Renal cortex interstitium (tissue), 11 donors: ENCODE measurements at regions not wholly inside any gene's neighbourhood (a gene's known extent, or its start where the extent isn't known, plus 50 kb on each side); places are given as distances from the start of the nearest gene placed in this dataset.
A peak's percentile ranks its signal among the peaks of the same experiment; 100 is the strongest.

Source experiments
- DNase-seq, 11 donors: peaks; one replicate each; pipeline ENCODE4 v3.0.0-alpha.2; 2013; ENCODE audit warnings: low read depth in 9 of 11, low spot score in 4 of 11; ENCODE audit errors: extremely low read depth in 1 of 11

- DNase-seq: no peak
Measured at GRCh38 chr5:115072266-115073064, 97.2 kb downstream of the TRIM36 start.

GRCh38 chr5:115070737-115071136 lies 99.0 kb downstream of the TRIM36 start:
- no peak for DNase-seq

- DNase-seq: peak; percentile 28 to 62 (median 42)
Measured at GRCh38 chr5:115069087-115069968, 100.4 kb downstream of the TRIM36 start.

GRCh38 chr5:115068239-115069086 lies 101.2 kb downstream of the TRIM36 start:
- DNase-seq: no peak

GRCh38 chr5:115064380-115064779 lies 105.3 kb downstream of the TRIM36 start:
- no peak for DNase-seq

- DNase-seq: no peak
Measured at GRCh38 chr5:115054387-115054951, 115.2 kb downstream of the TRIM36 start.

GRCh38 chr5:115052948-115053347 lies 116.8 kb downstream of the TRIM36 start:
- DNase-seq: no peak

- DNase-seq: no peak
Measured at GRCh38 chr5:115050866-115051265, 118.8 kb downstream of the TRIM36 start.

GRCh38 chr5:115033861-115034260 lies 135.8 kb downstream of the TRIM36 start:
- DNase-seq: peak in 1 of 11 donors; percentile 1

- DNase-seq: no peak
Measured at GRCh38 chr5:115028557-115028956, 141.2 kb downstream of the TRIM36 start.

GRCh38 chr5:115024922-115025321 lies 144.8 kb downstream of the TRIM36 start:
- DNase-seq: no peak

- DNase-seq: no peak
Measured at GRCh38 chr5:115022303-115022702, 147.4 kb downstream of the TRIM36 start.

- no peak for DNase-seq
Measured at GRCh38 chr5:115016646-115017045, 153.1 kb downstream of the TRIM36 start.

GRCh38 chr5:114999176-114999575 lies 170.5 kb downstream of the TRIM36 start:
- no peak for DNase-seq

- no peak for DNase-seq
Measured at GRCh38 chr5:114989512-114989911, 180.2 kb downstream of the TRIM36 start.

GRCh38 chr5:114988096-114988495 lies 181.6 kb downstream of the TRIM36 start:
- DNase-seq: no peak

GRCh38 chr5:114984796-114985195 lies 184.9 kb downstream of the TRIM36 start:
- no peak for DNase-seq

- DNase-seq: no peak
Measured at GRCh38 chr5:114981111-114981510, 188.6 kb downstream of the TRIM36 start.

- no peak for DNase-seq
Measured at GRCh38 chr5:114977979-114978573, 191.6 kb downstream of the TRIM36 start.
